ENCODE measurements at regions not wholly inside any gene's neighbourhood (a gene's known extent, or its start where the extent isn't known, plus 50 kb on each side); places are given as distances from the start of the nearest gene placed in this dataset.
"Not testable (repeated sequence)": the region's sequence is repeated elsewhere in the genome, so short reads cannot be mapped to it uniquely, and the experiment has no call there.

DNA sequence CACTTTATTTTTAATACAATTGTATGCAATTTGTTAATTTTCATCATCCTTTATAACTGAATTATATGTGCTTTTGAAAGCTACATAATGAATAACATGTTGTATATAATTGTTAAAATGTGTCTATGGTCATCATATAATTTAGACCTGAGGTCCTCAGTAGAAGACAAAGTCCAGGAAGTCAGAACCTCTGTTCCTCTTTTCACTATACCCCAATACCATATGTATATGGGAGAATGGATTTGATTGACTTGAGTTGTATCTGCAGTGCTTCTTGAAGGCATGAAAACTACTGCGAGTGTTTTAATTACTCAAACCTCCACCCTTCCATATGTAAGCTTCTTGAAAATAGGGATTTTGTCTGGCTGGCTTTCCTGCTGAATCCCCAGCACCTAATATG, 140.7 kb upstream of the NEDD9 start:
- peaks cover 3% of the 10 kb centered on the region; the same call in 1 of the 2 replicates for H4K20me1 ChIP-seq (ENCODE audit: low read depth, low read length)
- no peak overlapping the region for H3K9ac ChIP-seq (ENCODE audit: low read length)
- peak overlapping the region; percentile 48 for H3K4me2 ChIP-seq (ENCODE audit: low read depth, low read length, poor library complexity, severe bottlenecking)
- peaks cover 33% of the 10 kb centered on the region for H3K36me3 ChIP-seq (ENCODE audit: low read length)
- no peak overlapping the region for H2AFZ ChIP-seq (ENCODE audit: low read depth, low read length, severe bottlenecking)
- H3F3A ChIP-seq (ENCODE audit: insufficient read depth): peaks cover 16% of the 10 kb centered on the region
- H3K9me3 ChIP-seq (ENCODE audit: insufficient read depth, low read length): no peaks in the 10 kb centered on the region
- H3K9me2 ChIP-seq (replicated peaks; ENCODE audit: insufficient read depth, low read length): no peaks in the 10 kb centered on the region
- no peak for TF ChIP-seq EZH2phosphoT487 (conservative IDR thresholded peaks at IDR 0.05; ENCODE audit: low read length)
- TF ChIP-seq, protein P1, sequence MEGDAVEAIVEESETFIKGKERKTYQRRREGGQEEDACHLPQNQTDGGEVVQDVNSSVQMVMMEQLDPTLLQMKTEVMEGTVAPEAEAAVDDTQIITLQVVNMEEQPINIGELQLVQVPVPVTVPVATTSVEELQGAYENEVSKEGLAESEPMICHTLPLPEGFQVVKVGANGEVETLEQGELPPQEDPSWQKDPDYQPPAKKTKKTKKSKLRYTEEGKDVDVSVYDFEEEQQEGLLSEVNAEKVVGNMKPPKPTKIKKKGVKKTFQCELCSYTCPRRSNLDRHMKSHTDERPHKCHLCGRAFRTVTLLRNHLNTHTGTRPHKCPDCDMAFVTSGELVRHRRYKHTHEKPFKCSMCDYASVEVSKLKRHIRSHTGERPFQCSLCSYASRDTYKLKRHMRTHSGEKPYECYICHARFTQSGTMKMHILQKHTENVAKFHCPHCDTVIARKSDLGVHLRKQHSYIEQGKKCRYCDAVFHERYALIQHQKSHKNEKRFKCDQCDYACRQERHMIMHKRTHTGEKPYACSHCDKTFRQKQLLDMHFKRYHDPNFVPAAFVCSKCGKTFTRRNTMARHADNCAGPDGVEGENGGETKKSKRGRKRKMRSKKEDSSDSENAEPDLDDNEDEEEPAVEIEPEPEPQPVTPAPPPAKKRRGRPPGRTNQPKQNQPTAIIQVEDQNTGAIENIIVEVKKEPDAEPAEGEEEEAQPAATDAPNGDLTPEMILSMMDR (IDR thresholded peaks at IDR 0.05; ENCODE audit: insufficient read depth, low read length, poor library complexity, severe bottlenecking): no peak
- peak overlapping the region; percentile 68; the same call in 1 of the 2 replicates for H3K27ac ChIP-seq (ENCODE audit: low read depth, low read length)
- H3K4me3 ChIP-seq (ENCODE audit: insufficient read depth, low read length, poor library complexity, severe bottlenecking): no peak overlapping the region
- H3K27me3 ChIP-seq (ENCODE audit: low read length): no peaks in the 10 kb centered on the region
- H3K79me2 ChIP-seq (ENCODE audit: insufficient read depth, low read length): peaks cover 99% of the 10 kb centered on the region

- not testable (repeated sequence) for H2AFZ ChIP-seq (ENCODE audit: low read depth, low read length, severe bottlenecking); H3K4me2 ChIP-seq (ENCODE audit: low read depth, low read length, poor library complexity, severe bottlenecking); H4K20me1 ChIP-seq (ENCODE audit: low read depth, low read length); H3K27me3 ChIP-seq (ENCODE audit: low read length); H3K4me3 ChIP-seq (ENCODE audit: insufficient read depth, low read length, poor library complexity, severe bottlenecking); H3K9me3 ChIP-seq (ENCODE audit: insufficient read depth, low read length); H3K9ac ChIP-seq (ENCODE audit: low read length); H3K27ac ChIP-seq (ENCODE audit: low read depth, low read length); H3K9me2 ChIP-seq (replicated peaks; ENCODE audit: insufficient read depth, low read length)
- peaks cover 29% of the 10 kb centered on the region for H3K36me3 ChIP-seq (ENCODE audit: low read length)
- peaks cover 99% of the 10 kb centered on the region for H3K79me2 ChIP-seq (ENCODE audit: insufficient read depth, low read length)
- H3F3A ChIP-seq (ENCODE audit: insufficient read depth): peaks cover 16% of the 10 kb centered on the region
These were observed 139.8 kb upstream of the NEDD9 start for GRCh38 chr6:11372186-11372790.

- no peak overlapping the region for H2AFZ ChIP-seq (ENCODE audit: low read depth, low read length, severe bottlenecking)
- peaks cover 16% of the 10 kb centered on the region for H3F3A ChIP-seq (ENCODE audit: insufficient read depth)
- no peak overlapping the region for H3K4me2 ChIP-seq (ENCODE audit: low read depth, low read length, poor library complexity, severe bottlenecking)
- H3K27me3 ChIP-seq (ENCODE audit: low read length): no peaks in the 10 kb centered on the region
- H3K9me3 ChIP-seq (ENCODE audit: insufficient read depth, low read length): no peaks in the 10 kb centered on the region
- TF ChIP-seq EZH2phosphoT487 (conservative IDR thresholded peaks at IDR 0.05; ENCODE audit: low read length): no peak
- TF ChIP-seq, protein P1 (IDR thresholded peaks at IDR 0.05; ENCODE audit: insufficient read depth, low read length, poor library complexity, severe bottlenecking): no peak
- H3K27ac ChIP-seq (ENCODE audit: low read depth, low read length): no peak overlapping the region
- no peak overlapping the region for H3K4me3 ChIP-seq (ENCODE audit: insufficient read depth, low read length, poor library complexity, severe bottlenecking)
- H4K20me1 ChIP-seq (ENCODE audit: low read depth, low read length): peaks cover 6% of the 10 kb centered on the region; the same call in 1 of the 2 replicates
- H3K9ac ChIP-seq (ENCODE audit: low read length): no peak overlapping the region
- peaks cover 27% of the 10 kb centered on the region for H3K36me3 ChIP-seq (ENCODE audit: low read length)
- no peaks in the 10 kb centered on the region for H3K9me2 ChIP-seq (replicated peaks; ENCODE audit: insufficient read depth, low read length)
- H3K79me2 ChIP-seq (ENCODE audit: insufficient read depth, low read length): peaks cover 99% of the 10 kb centered on the region
These were observed 137.9 kb upstream of the NEDD9 start for GRCh38 chr6:11370191-11371018.

DNA sequence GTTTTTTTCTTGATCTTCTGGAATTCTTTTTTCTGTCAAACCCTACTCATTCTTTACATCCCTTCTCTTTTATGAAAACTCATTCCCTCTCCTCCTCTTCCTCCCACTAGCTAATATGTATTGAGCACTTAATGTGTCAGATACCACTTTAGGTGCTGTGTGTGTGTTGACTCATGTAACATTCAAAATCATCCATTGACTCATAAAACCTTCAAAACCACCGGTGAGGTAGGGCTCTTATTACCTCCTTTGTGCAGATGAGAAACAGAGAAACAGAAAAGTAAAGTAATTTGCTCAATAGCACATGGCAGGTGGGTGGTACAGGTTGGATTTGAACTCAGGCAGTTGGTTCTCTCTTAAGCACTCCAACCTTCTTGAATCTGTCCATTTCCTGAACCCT, 136.3 kb upstream of the NEDD9 start:
- peaks cover 99% of the 10 kb centered on the region for H3K79me2 ChIP-seq (ENCODE audit: insufficient read depth, low read length)
- no peak overlapping the region for H3K4me3 ChIP-seq (ENCODE audit: insufficient read depth, low read length, poor library complexity, severe bottlenecking)
- TF ChIP-seq, protein P1 (IDR thresholded peaks at IDR 0.05; ENCODE audit: insufficient read depth, low read length, poor library complexity, severe bottlenecking): no peak
- TF ChIP-seq EZH2phosphoT487 (conservative IDR thresholded peaks at IDR 0.05; ENCODE audit: low read length): no peak
- H3K9ac ChIP-seq (ENCODE audit: low read length): no peak overlapping the region
- no peak overlapping the region for H3K4me2 ChIP-seq (ENCODE audit: low read depth, low read length, poor library complexity, severe bottlenecking)
- H2AFZ ChIP-seq (ENCODE audit: low read depth, low read length, severe bottlenecking): no peak overlapping the region
- H3K9me2 ChIP-seq (replicated peaks; ENCODE audit: insufficient read depth, low read length): no peaks in the 10 kb centered on the region
- peaks cover 6% of the 10 kb centered on the region; the same call in 1 of the 2 replicates for H4K20me1 ChIP-seq (ENCODE audit: low read depth, low read length)
- no peaks in the 10 kb centered on the region for H3K27me3 ChIP-seq (ENCODE audit: low read length)
- H3K9me3 ChIP-seq (ENCODE audit: insufficient read depth, low read length): no peaks in the 10 kb centered on the region
- H3K36me3 ChIP-seq (ENCODE audit: low read length): peaks cover 26% of the 10 kb centered on the region
- H3F3A ChIP-seq (ENCODE audit: insufficient read depth): no peaks in the 10 kb centered on the region
- H3K27ac ChIP-seq (ENCODE audit: low read depth, low read length): no peak overlapping the region

Measured in SU-DHL-6 (cell line).